H9 (cell line): ENCODE measurements at regions not wholly inside any gene's neighbourhood (a gene's known extent, or its start where the extent isn't known, plus 50 kb on each side); places are given as distances from the start of the nearest gene placed in this dataset.

Experiments
- DNase-seq: peaks from one replicate; pipeline ENCODE4 v3.0.0-alpha.2; 2017
- H2AFZ ChIP-seq: one replicate; pipeline ENCODE4 v1.6.1; 2013; ENCODE audit warnings: mild to moderate bottlenecking, low read length, control low read depth, moderate library complexity
- H2AK5ac ChIP-seq: 2 replicates; pipeline ENCODE4 v1.6.1; 2013; ENCODE audit warnings: low read length, control low read depth, mixed read lengths; ENCODE audit not compliant: insufficient read length
- H2BK120ac ChIP-seq: one replicate; pipeline ENCODE4 v1.6.1; 2013; ENCODE audit warnings: low read depth, mild to moderate bottlenecking, low read length, control low read depth, inconsistent platforms; ENCODE audit not compliant: poor library complexity, severe bottlenecking
- H2BK12ac ChIP-seq: 2 replicates; pipeline ENCODE4 v1.6.1; 2013; ENCODE audit warnings: low read length, control low read depth, mixed read lengths, low read depth; ENCODE audit not compliant: insufficient read length
- H2BK15ac ChIP-seq: 2 replicates; pipeline ENCODE4 v1.6.1; 2013; ENCODE audit warnings: low read depth, low read length, control low read depth
- H2BK20ac ChIP-seq: one replicate; pipeline ENCODE4 v1.6.1; 2013; ENCODE audit warnings: low read depth, mild to moderate bottlenecking, low read length, control low read depth, inconsistent platforms; ENCODE audit not compliant: poor library complexity, severe bottlenecking
- H2BK5ac ChIP-seq: 2 replicates; pipeline ENCODE4 v1.6.1; 2013; ENCODE audit warnings: low read length, control low read depth, mixed read lengths; ENCODE audit not compliant: insufficient read length
- H3K14ac ChIP-seq: 2 replicates; pipeline ENCODE4 v1.6.1; 2013; ENCODE audit warnings: low read length, control low read depth; ENCODE audit not compliant: insufficient read depth
- H3K18ac ChIP-seq: 2 replicates; pipeline ENCODE4 v1.6.1; 2013; ENCODE audit warnings: low read depth, mild to moderate bottlenecking, mixed read lengths, low read length, control low read depth; ENCODE audit not compliant: insufficient read length
- H3K23ac ChIP-seq: 2 replicates; pipeline ENCODE4 v1.6.1; 2013; ENCODE audit warnings: low read length, control low read depth, mixed read lengths, low read depth; ENCODE audit not compliant: insufficient read length
- H3K23me2 ChIP-seq: 2 replicates; pipeline ENCODE4 v1.6.1; 2013; ENCODE audit warnings: low read depth, mild to moderate bottlenecking, mixed read lengths, low read length, control low read depth; ENCODE audit not compliant: insufficient read length, poor library complexity, severe bottlenecking
- H3K27ac ChIP-seq: 2 replicates; pipeline ENCODE4 v1.5.1; 2013; ENCODE audit warnings: low read length, control low read depth, mixed read lengths, low read depth; ENCODE audit not compliant: insufficient read length
- H3K27me3 ChIP-seq: 2 replicates; pipeline ENCODE4 v1.6.1; 2013; ENCODE audit warnings: low read length, control low read depth, inconsistent platforms; ENCODE audit not compliant: insufficient read depth
- H3K4ac ChIP-seq: 2 replicates; pipeline ENCODE4 v1.6.1; 2013; ENCODE audit warnings: low read depth, mild to moderate bottlenecking, control low read depth, inconsistent platforms, low read length, moderate library complexity
- H3K4me1 ChIP-seq: 2 replicates; pipeline ENCODE4 v1.6.1; 2013; ENCODE audit warnings: low read length, control low read depth, inconsistent platforms; ENCODE audit not compliant: insufficient read depth
- H3K4me2 ChIP-seq: 2 replicates; pipeline ENCODE4 v1.6.1; 2013; ENCODE audit warnings: low read length, control low read depth, mixed read lengths; ENCODE audit not compliant: insufficient read length, insufficient read depth
- H3K56ac ChIP-seq: 2 replicates; pipeline ENCODE4 v1.6.1; 2013; ENCODE audit warnings: low read depth, mild to moderate bottlenecking, mixed read lengths, low read length, control low read depth; ENCODE audit not compliant: insufficient read length
- H3K79me1 ChIP-seq: 2 replicates; pipeline ENCODE4 v1.6.1; 2013; ENCODE audit warnings: low read depth, mild to moderate bottlenecking, moderate library complexity, low read length, control low read depth, inconsistent platforms; ENCODE audit not compliant: insufficient read depth, poor library complexity, severe bottlenecking
- H3K79me2 ChIP-seq: 2 replicates; pipeline ENCODE4 v1.6.1; 2013; ENCODE audit warnings: low read length, control low read depth, inconsistent platforms; ENCODE audit not compliant: insufficient read depth
- H3K9ac ChIP-seq: 2 replicates; pipeline ENCODE4 v1.6.1; 2013; ENCODE audit warnings: low read length, control low read depth, mixed read lengths; ENCODE audit not compliant: insufficient read length; ENCODE audit errors: extremely low read depth
- H3K9me3 ChIP-seq: one replicate; pipeline ENCODE4 v1.6.1; 2013; ENCODE audit warnings: low read depth, low read length, inconsistent platforms; ENCODE audit not compliant: control insufficient read depth
- H3T11ph ChIP-seq: one replicate; pipeline ENCODE4 v1.6.1; 2013; ENCODE audit warnings: mild to moderate bottlenecking, low read length, control low read depth, inconsistent platforms
- H4K20me1 ChIP-seq: one replicate; pipeline ENCODE4 v1.6.1; 2013; ENCODE audit not compliant: control insufficient read depth, insufficient read length, insufficient read depth
- H4K5ac ChIP-seq: 2 replicates; pipeline ENCODE4 v1.6.1; 2013; ENCODE audit warnings: low read depth, mild to moderate bottlenecking, mixed read lengths, low read length, control low read depth; ENCODE audit not compliant: insufficient read length
- H4K8ac ChIP-seq: replicated peaks from 2 replicates; pipeline ENCODE4 v1.6.1; 2013; ENCODE audit warnings: low read length, control low read depth, mixed read lengths, low read depth; ENCODE audit not compliant: insufficient read length
- H4K91ac ChIP-seq: 2 replicates; pipeline ENCODE4 v1.6.1; 2013; ENCODE audit warnings: low read depth, mild to moderate bottlenecking, moderate library complexity, mixed read lengths, low read length, control low read depth; ENCODE audit not compliant: insufficient read length
- H3K27ac Mint-ChIP-seq, 3 experiments: 2 replicates in 2 of 3; 3 replicates in 1 of 3; pipeline ENCODE4 v1.8.0; 2020 to 2021; ENCODE audit warnings: mixed read lengths in 3 of 3, mild to moderate bottlenecking in 1 of 3, moderate library complexity in 1 of 3
- H3K27me3 Mint-ChIP-seq: 2 replicates; pipeline ENCODE4 v1.8.0; 2021; ENCODE audit warnings: low read depth, mild to moderate bottlenecking, moderate library complexity, mixed read lengths
- H3K36me3 Mint-ChIP-seq, 3 experiments: 2 replicates in 2 of 3; 3 replicates in 1 of 3; pipeline ENCODE4 v1.8.0; 2020 to 2021; ENCODE audit warnings: low read depth in 3 of 3, mixed read lengths in 3 of 3; ENCODE audit not compliant: insufficient read depth in 1 of 3
- H3K4me1 Mint-ChIP-seq, 2 experiments: 2 replicates each; pipeline ENCODE4 v1.8.0; 2020; ENCODE audit warnings: mixed read lengths in 2 of 2
- H3K4me3 Mint-ChIP-seq, 2 experiments: 2 replicates in 1 of 2; 3 replicates in 1 of 2; pipeline ENCODE4 v1.8.0; 2020 to 2021; ENCODE audit warnings: mild to moderate bottlenecking in 2 of 2, mixed read lengths in 2 of 2, moderate library complexity in 1 of 2
- H3K9me3 Mint-ChIP-seq, 2 experiments: 2 replicates in 1 of 2; 3 replicates in 1 of 2; pipeline ENCODE4 v1.8.0; 2020; ENCODE audit warnings: mild to moderate bottlenecking in 2 of 2, mixed read lengths in 2 of 2, moderate library complexity in 1 of 2
- WGBS: extraction: QIAGEN DNeasy Blood & Tissue Kit; methylation state at CpG from one replicate; pipeline ENCODE4 v1.1.7; 2013; ENCODE audit warnings: missing lambda C conversion rate, low lambda C conversion rate, mixed read lengths; ENCODE audit not compliant: insufficient read length; ENCODE audit errors: extremely low coverage; 5-methylcytosine and 5-hydroxymethylcytosine counted together
- TF ChIP-seq, protein P1 (sequence below): fragments of 200-600 bp; sonication (generic); conservative IDR thresholded peaks from 3 replicates; pipeline ENCODE4 v1.8.0; 2021; ENCODE audit warnings: antibody characterized with exemption, mild to moderate bottlenecking

GRCh38 chr13:80904386-80904785 lies 563.5 kb upstream of the SPRY2 start:
- no peak overlapping the region for H3K27ac Mint-ChIP-seq
- no peak overlapping the region for H3T11ph ChIP-seq
- no peaks in the 10 kb centered on the region for H3K36me3 Mint-ChIP-seq
- H3K27me3 ChIP-seq: no peaks in the 10 kb centered on the region
- no peaks in the 10 kb centered on the region for H3K4me1 Mint-ChIP-seq
- no peak overlapping the region for H3K56ac ChIP-seq
- H3K23ac ChIP-seq: no peak overlapping the region
- H3K4me2 ChIP-seq: no peak overlapping the region
- no peak overlapping the region for H4K5ac ChIP-seq
- H3K23me2 ChIP-seq: no peaks in the 10 kb centered on the region
- H4K91ac ChIP-seq: no peak overlapping the region
- H3K9me3 ChIP-seq: no peaks in the 10 kb centered on the region
- H3K79me2 ChIP-seq: no peaks in the 10 kb centered on the region
- no peak overlapping the region for H2AFZ ChIP-seq
- H2BK12ac ChIP-seq: no peak overlapping the region
- H3K18ac ChIP-seq: no peak overlapping the region
- H2BK120ac ChIP-seq: no peak overlapping the region
- H3K9ac ChIP-seq: no peak overlapping the region
- no peak overlapping the region for H3K4ac ChIP-seq
- no peak for DNase-seq
- no peaks in the 10 kb centered on the region for H3K27me3 Mint-ChIP-seq
- H4K8ac ChIP-seq: no peak overlapping the region
- no peaks in the 10 kb centered on the region for H3K4me1 ChIP-seq
- H2AK5ac ChIP-seq: no peak overlapping the region
- no peaks in the 10 kb centered on the region for H4K20me1 ChIP-seq
- no peak overlapping the region for H3K4me3 Mint-ChIP-seq
- H3K9me3 Mint-ChIP-seq: no peaks in the 10 kb centered on the region; a peak in 1 of 5 replicates
- H3K79me1 ChIP-seq: no peaks in the 10 kb centered on the region
- H2BK15ac ChIP-seq: no peak overlapping the region
- no peak overlapping the region for H2BK5ac ChIP-seq
- H3K27ac ChIP-seq: no peak overlapping the region
- H3K14ac ChIP-seq: no peak overlapping the region
- TF ChIP-seq, protein P1, sequence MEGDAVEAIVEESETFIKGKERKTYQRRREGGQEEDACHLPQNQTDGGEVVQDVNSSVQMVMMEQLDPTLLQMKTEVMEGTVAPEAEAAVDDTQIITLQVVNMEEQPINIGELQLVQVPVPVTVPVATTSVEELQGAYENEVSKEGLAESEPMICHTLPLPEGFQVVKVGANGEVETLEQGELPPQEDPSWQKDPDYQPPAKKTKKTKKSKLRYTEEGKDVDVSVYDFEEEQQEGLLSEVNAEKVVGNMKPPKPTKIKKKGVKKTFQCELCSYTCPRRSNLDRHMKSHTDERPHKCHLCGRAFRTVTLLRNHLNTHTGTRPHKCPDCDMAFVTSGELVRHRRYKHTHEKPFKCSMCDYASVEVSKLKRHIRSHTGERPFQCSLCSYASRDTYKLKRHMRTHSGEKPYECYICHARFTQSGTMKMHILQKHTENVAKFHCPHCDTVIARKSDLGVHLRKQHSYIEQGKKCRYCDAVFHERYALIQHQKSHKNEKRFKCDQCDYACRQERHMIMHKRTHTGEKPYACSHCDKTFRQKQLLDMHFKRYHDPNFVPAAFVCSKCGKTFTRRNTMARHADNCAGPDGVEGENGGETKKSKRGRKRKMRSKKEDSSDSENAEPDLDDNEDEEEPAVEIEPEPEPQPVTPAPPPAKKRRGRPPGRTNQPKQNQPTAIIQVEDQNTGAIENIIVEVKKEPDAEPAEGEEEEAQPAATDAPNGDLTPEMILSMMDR: no peak
- H2BK20ac ChIP-seq: no peak overlapping the region
- WGBS: no CpG with 5 or more reads among the region's 1 CpG
